ENCODE measurements at regions not wholly inside any gene's neighbourhood (a gene's known extent, or its start where the extent isn't known, plus 50 kb on each side); places are given as distances from the start of the nearest gene placed in this dataset.

DNA sequence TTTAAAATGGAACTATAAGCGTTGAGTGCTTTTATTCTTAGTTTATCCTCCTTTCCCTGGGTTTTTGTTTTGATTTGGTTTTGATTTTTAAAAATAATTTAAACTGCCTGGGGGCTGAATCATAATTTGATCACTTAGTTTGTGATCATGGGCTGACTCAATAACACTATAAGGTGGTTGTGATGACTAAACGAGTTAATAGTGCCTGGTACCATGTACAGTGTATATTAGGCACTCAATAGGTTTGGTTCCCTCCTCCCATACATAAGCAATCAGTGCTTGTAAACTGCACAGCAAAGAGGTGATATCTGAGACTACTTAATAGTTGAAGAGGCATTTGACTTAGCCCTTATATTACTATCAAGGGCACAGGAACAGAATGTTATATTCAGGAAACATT lies 200.9 kb upstream of the RFC3 start:
- DNase-seq, result no peak
- no peak overlapping the region for H3K23ac ChIP-seq (ENCODE audit: insufficient read length, low read depth, low read length)
- TF ChIP-seq, protein P1, sequence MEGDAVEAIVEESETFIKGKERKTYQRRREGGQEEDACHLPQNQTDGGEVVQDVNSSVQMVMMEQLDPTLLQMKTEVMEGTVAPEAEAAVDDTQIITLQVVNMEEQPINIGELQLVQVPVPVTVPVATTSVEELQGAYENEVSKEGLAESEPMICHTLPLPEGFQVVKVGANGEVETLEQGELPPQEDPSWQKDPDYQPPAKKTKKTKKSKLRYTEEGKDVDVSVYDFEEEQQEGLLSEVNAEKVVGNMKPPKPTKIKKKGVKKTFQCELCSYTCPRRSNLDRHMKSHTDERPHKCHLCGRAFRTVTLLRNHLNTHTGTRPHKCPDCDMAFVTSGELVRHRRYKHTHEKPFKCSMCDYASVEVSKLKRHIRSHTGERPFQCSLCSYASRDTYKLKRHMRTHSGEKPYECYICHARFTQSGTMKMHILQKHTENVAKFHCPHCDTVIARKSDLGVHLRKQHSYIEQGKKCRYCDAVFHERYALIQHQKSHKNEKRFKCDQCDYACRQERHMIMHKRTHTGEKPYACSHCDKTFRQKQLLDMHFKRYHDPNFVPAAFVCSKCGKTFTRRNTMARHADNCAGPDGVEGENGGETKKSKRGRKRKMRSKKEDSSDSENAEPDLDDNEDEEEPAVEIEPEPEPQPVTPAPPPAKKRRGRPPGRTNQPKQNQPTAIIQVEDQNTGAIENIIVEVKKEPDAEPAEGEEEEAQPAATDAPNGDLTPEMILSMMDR (conservative IDR thresholded peaks at IDR 0.05), result no peak
- H2BK20ac ChIP-seq (ENCODE audit: low read depth, low read length, poor library complexity, severe bottlenecking), result no peak overlapping the region
- no peak overlapping the region for H3K4me3 Mint-ChIP-seq
- H4K8ac ChIP-seq (replicated peaks; ENCODE audit: insufficient read length, low read depth, low read length), result no peak overlapping the region
- no peak overlapping the region for H2BK15ac ChIP-seq (ENCODE audit: low read depth, low read length)
- H3K9me3 ChIP-seq (ENCODE audit: control insufficient read depth, low read depth, low read length), result no peaks in the 10 kb centered on the region
- no peak overlapping the region for H3K27ac Mint-ChIP-seq
- H3K27me3 Mint-ChIP-seq (ENCODE audit: low read depth), result no peaks in the 10 kb centered on the region
- H2AFZ ChIP-seq (ENCODE audit: low read length), result no peak overlapping the region
- H3K9ac ChIP-seq (ENCODE audit: extremely low read depth, insufficient read length, low read length), result no peak overlapping the region
- no peak overlapping the region for H3K4ac ChIP-seq (ENCODE audit: low read depth, low read length)
- no peak overlapping the region for H3K56ac ChIP-seq (ENCODE audit: insufficient read length, low read depth, low read length)
- no peaks in the 10 kb centered on the region; a peak in 1 of 7 replicates for H3K36me3 Mint-ChIP-seq (ENCODE audit: insufficient read depth in 1 of 3, low read depth in 3 of 3)
- H3K27ac ChIP-seq (ENCODE audit: insufficient read length, low read depth, low read length), result no peak overlapping the region
- H3K4me1 ChIP-seq (ENCODE audit: insufficient read depth, low read length), result no peaks in the 10 kb centered on the region
- no peak overlapping the region for H2AK5ac ChIP-seq (ENCODE audit: insufficient read length, low read length)
- no CpG with 5 or more reads among the region's 2 CpGs for WGBS (ENCODE audit: extremely low coverage, insufficient read length, low lambda C conversion rate)
- no peak overlapping the region for H3K18ac ChIP-seq (ENCODE audit: insufficient read length, low read depth, low read length)
- H4K5ac ChIP-seq (ENCODE audit: insufficient read length, low read depth, low read length), result no peak overlapping the region
- H3K9me3 Mint-ChIP-seq, result no peaks in the 10 kb centered on the region
- no peaks in the 10 kb centered on the region for H3K79me1 ChIP-seq (ENCODE audit: insufficient read depth, low read depth, low read length, poor library complexity, severe bottlenecking)
- no peak overlapping the region for H3T11ph ChIP-seq (ENCODE audit: low read length)
- no peak overlapping the region for H2BK12ac ChIP-seq (ENCODE audit: insufficient read length, low read depth, low read length)
- no peaks in the 10 kb centered on the region for H4K20me1 ChIP-seq (ENCODE audit: control insufficient read depth, insufficient read depth, insufficient read length)
- no peak overlapping the region for H3K4me2 ChIP-seq (ENCODE audit: insufficient read depth, insufficient read length, low read length)
- H3K79me2 ChIP-seq (ENCODE audit: insufficient read depth, low read length), result no peaks in the 10 kb centered on the region
- H3K4me1 Mint-ChIP-seq, result peaks cover 23% of the 10 kb centered on the region in 2 experiments
- no peaks in the 10 kb centered on the region for H3K23me2 ChIP-seq (ENCODE audit: insufficient read length, low read depth, low read length, poor library complexity, severe bottlenecking)
- H2BK5ac ChIP-seq (ENCODE audit: insufficient read length, low read length), result no peak overlapping the region
- no peak overlapping the region for H3K14ac ChIP-seq (ENCODE audit: insufficient read depth, low read length)
- no peak overlapping the region for H4K91ac ChIP-seq (ENCODE audit: insufficient read length, low read depth, low read length)
- H3K27me3 ChIP-seq (ENCODE audit: insufficient read depth, low read length), result no peaks in the 10 kb centered on the region
- H2BK120ac ChIP-seq (ENCODE audit: low read depth, low read length, poor library complexity, severe bottlenecking), result no peak overlapping the region
